ENCODE measurements at regions not wholly inside any gene's neighbourhood (a gene's known extent, or its start where the extent isn't known, plus 50 kb on each side); places are given as distances from the start of the nearest gene placed in this dataset.
"Not testable (repeated sequence)": the region's sequence is repeated elsewhere in the genome, so short reads cannot be mapped to it uniquely, and the experiment has no call there.

DNA sequence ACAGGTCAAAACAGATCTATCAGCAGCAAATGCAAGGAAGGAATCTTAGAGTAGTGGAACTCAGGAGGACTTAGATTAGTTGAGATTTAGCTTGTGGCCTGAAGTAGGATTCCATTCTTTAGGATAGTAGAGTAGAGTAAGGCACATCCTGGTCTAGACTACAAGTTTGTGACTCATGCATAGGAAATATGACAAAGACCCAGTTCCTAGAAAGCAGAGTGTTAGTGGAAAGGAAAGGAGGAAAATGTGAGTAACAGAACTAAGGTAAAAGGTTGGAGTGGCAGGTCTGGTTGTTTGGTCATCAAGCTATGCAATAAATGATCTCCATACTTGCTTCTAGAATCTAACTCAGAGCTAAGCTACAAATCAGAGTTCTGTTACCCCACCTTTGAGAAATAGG, 595.0 kb downstream of the ACTRT1 start:
- DNase-seq (ENCODE audit: low spot score) = no peak

DNA sequence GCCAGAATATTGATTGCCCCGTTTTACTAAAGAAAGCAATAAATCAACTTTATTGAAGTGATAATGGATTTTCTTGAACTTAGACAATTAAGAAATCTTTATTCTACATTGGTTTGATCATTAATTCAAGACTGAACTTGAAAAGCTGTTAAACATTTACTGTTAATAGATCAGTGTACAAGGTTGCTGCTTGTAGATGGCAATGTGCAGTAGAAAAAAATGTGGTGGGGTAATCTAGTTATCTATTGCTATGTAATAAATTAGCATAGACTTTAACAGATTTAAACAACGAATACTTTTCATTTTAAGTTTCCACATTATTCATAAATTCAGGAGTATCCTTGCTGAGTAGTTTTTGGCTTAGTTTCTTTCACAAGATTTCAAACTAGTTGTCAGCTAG, 612.5 kb downstream of the ACTRT1 start:
- no peak for DNase-seq (ENCODE audit: low spot score)

DNA sequence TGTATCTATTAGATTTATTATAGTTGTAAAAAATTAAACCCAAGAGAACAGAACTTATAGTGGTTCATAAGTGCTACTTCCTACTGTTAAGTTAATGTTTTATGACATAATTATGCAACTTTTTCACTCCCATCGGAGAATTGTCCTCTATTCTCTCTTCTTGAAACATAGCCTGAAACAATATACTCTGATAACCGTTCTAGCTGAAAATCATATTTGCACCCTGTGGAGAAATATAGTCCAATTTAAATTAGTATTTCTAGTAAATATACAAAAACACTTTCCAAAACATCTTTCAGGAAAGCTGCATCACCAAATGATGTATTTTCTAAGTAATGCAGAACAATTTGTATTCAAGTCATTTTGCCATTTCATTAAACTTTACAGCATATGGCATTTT, 586.4 kb downstream of the PRR32 start:
- DNase-seq (ENCODE audit: low spot score) = no peak

DNA sequence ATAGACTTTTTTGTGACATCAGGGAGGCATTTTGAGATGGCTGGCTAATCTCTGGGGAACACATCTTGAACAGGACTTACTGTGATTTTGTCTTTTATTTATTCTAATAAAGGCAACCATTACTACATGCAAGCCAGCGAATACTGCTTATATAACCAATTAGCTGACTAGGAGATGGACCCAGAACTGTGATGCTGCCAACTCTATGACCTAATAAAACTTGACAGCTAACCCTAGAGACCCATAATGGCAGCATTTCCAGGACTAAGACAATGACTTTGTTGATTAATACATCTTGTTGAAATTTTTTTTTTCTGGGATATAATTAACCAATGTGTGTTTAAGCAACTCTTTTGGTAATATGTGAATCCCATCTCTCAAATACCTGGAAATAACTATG, 584.6 kb downstream of the PRR32 start:
- no peak for DNase-seq (ENCODE audit: low spot score)

DNA sequence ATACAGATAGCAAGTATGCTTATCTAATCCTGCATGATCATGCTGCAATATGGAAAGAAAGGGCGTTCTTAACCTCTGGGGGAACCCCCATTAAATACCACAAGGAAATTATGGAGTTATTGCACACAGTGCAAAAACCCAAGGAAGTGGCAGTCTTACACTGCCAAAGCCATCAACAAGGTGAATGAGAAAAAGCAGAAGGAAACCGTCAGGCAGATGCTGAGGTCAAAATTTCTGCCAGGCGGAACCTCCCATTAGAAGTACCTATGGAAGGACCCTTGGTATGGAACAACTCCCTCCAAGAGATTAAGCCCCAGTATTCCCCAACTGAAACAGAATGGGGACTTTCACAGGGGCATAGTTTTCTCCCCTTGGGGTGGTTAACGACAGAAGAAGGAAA, 580.7 kb downstream of the PRR32 start:
- not testable (repeated sequence) for DNase-seq (ENCODE audit: low spot score)

DNA sequence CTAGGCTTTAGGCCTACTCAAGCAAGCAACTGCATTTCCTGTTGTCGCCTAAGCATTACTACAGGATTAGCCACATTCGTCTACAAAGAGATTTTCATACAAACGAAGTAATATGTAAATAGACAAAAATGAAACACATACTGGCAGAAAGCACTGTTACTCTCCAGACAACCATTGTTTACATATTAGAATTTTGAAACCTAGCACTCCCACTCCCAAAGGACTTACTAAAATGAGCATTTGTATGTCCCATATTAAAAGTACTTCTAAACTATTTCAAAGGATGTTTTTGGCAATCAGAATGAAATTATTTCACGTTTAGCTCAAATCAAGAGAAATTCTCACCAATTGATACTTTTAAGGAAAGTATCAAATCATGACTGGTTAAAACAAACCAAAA, 570.8 kb downstream of the PRR32 start:
- DNase-seq (ENCODE audit: low spot score) = no peak

DNA sequence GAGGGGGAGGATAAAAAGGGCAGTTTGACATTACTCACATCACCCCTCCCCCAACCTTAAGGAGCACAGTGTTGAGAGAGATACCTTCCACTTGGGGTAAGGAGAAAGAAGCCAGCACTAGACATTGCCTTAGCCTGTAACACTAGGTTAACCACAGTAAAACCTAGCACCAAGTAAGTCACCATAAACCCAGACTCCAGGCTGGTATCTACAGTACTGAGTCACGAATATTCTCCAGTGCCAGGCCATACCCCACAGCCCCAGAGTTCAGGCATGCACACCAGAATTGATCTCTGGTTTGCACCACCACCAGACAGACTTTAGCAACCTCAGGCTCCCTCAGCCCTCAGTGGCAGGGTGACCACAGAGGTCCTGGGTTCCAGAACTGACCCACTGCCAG, 570.4 kb downstream of the PRR32 start:
- no peak for DNase-seq (ENCODE audit: low spot score)
